SJSA1 (cell line): ENCODE measurements at regions not wholly inside any gene's neighbourhood (a gene's known extent, or its start where the extent isn't known, plus 50 kb on each side); places are given as distances from the start of the nearest gene placed in this dataset.

Experiments
- DNase-seq, 2 experiments: peaks; one replicate each; pipeline ENCODE4 v3.0.0-alpha.2; 2015 to 2020; ENCODE audit warnings: low spot score in 2 of 2, low read depth in 1 of 2
- H3K27ac ChIP-seq: fragments of 250-450 bp; sonication (Bioruptor Pico); 2 replicates; pipeline ENCODE4 v1.5.1; 2020; ENCODE audit warnings: mild to moderate bottlenecking, moderate library complexity
- H3K27me3 ChIP-seq: fragments of 250-450 bp; sonication (Bioruptor Pico); replicated peaks from 2 replicates; pipeline ENCODE4 v1.5.1; 2020; ENCODE audit warnings: mild to moderate bottlenecking, moderate library complexity
- H3K36me3 ChIP-seq: fragments of 250-450 bp; sonication (Bioruptor Pico); 2 replicates; pipeline ENCODE4 v1.5.1; 2020; ENCODE audit warnings: mild to moderate bottlenecking
- H3K4me1 ChIP-seq: fragments of 250-450 bp; sonication (Bioruptor Pico); replicated peaks from 2 replicates; pipeline ENCODE4 v1.6.1; 2021; ENCODE audit warnings: mild to moderate bottlenecking
- H3K4me3 ChIP-seq: fragments of 250-450 bp; sonication (Bioruptor Pico); 2 replicates; pipeline ENCODE4 v1.5.1; 2020; ENCODE audit warnings: mild to moderate bottlenecking
- H3K9me3 ChIP-seq: fragments of 250-450 bp; sonication (Bioruptor Pico); replicated peaks from 2 replicates; pipeline ENCODE4 v1.5.1; 2020; ENCODE audit warnings: mild to moderate bottlenecking

GRCh38 chr2:64841461-64841860 lies 147.7 kb upstream of the SLC1A4 start:
- no peak overlapping the region for H3K27ac ChIP-seq

GRCh38 chr2:64842030-64842429 lies 147.2 kb upstream of the SLC1A4 start:
- H3K27ac ChIP-seq = no peak overlapping the region
- no peaks in the 10 kb centered on the region for H3K36me3 ChIP-seq
- H3K4me3 ChIP-seq = no peak overlapping the region
- no peak for DNase-seq
- no peaks in the 10 kb centered on the region for H3K27me3 ChIP-seq
- peaks cover 36% of the 10 kb centered on the region for H3K4me1 ChIP-seq
- no peaks in the 10 kb centered on the region for H3K9me3 ChIP-seq

More at GRCh38 chr2:64841461-64841860, 147.7 kb upstream of the SLC1A4 start:
- DNase-seq = no peak
- Histone ChIP-seq H3K36me3 (no peaks in the 10 kb centered on the region), H3K27me3 (no peaks in the 10 kb centered on the region), H3K4me1 (peaks cover 41% of the 10 kb centered on the region), H3K9me3 (no peaks in the 10 kb centered on the region), H3K4me3 (no peak overlapping the region)

GRCh38 chr2:64844087-64844486 lies 145.1 kb upstream of the SLC1A4 start:
- Histone ChIP-seq H3K4me1 (peaks cover 16% of the 10 kb centered on the region), H3K36me3 (no peaks in the 10 kb centered on the region), H3K9me3 (no peaks in the 10 kb centered on the region), H3K4me3 (no peak overlapping the region), H3K27me3 (no peaks in the 10 kb centered on the region), H3K27ac (no peak overlapping the region)
- DNase-seq = no peak

DNA sequence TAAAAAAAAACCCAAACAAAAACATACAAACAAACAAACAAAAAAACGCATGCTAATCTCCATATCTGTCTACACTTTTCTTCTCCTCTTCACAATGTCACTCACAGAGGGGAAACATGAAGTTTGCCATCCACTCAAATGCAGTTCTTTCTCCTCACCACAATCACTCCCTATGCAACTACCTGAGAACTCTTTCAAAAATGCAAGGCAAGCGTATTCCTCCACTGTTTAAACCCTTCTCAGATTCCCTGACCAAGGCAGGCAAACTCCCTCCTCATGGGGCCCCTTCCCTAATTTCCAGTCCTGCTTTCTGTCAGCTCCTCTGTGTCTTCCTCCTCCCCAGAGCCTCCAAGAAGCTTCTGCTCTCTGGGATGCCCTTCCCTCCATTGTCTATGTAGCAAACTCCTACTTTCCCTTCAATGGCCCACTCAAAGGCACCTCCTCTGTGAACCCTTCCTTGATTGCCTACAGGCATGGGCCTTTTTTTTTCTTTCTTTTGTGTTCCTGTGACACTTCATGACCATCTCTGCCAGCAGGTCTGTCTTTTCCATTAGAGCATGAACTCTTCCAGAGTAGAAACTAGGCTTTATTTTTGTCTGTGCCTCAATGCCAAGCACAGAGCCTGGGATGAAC lies 143.8 kb upstream of the SLC1A4 start:
- no peak for DNase-seq
- H3K27me3 ChIP-seq = no peaks in the 10 kb centered on the region
- no peak overlapping the region for H3K4me3 ChIP-seq
- H3K9me3 ChIP-seq = no peaks in the 10 kb centered on the region
- H3K27ac ChIP-seq = no peak overlapping the region
- H3K36me3 ChIP-seq = no peaks in the 10 kb centered on the region
- peaks cover 3% of the 10 kb centered on the region for H3K4me1 ChIP-seq

DNA sequence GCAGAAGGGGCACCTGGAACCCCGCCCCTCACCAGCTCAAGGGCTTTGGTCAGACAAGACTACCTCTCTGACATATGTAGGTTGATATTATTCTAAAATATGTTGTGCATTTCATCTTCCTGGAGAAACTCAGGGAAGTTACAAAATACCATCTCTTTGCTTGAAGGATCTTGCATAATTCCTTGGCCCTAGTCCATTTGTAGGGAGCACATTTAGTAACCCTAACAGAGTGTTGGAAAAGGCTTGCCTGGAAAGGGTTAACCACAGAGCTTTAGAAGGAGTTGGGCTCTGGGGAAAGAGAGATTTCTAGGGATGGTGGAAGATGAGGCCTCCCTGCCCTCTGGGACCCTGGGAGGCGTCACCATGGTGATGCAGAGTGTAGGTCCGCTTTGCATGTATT lies 143.0 kb upstream of the SLC1A4 start:
- Histone ChIP-seq H3K9me3 (no peaks in the 10 kb centered on the region), H3K27me3 (no peaks in the 10 kb centered on the region), H3K27ac (no peak overlapping the region), H3K4me1 (no peaks in the 10 kb centered on the region), H3K4me3 (no peak overlapping the region), H3K36me3 (no peaks in the 10 kb centered on the region)
- no peak for DNase-seq

- Histone ChIP-seq H3K27me3 (no peaks in the 10 kb centered on the region), H3K4me1 (peaks cover 7% of the 10 kb centered on the region), H3K4me3 (no peak overlapping the region), H3K36me3 (no peaks in the 10 kb centered on the region), H3K9me3 (no peaks in the 10 kb centered on the region), H3K27ac (no peak overlapping the region)
- no peak for DNase-seq
Measured at GRCh38 chr2:64847930-64848329, 141.3 kb upstream of the SLC1A4 start.

DNA sequence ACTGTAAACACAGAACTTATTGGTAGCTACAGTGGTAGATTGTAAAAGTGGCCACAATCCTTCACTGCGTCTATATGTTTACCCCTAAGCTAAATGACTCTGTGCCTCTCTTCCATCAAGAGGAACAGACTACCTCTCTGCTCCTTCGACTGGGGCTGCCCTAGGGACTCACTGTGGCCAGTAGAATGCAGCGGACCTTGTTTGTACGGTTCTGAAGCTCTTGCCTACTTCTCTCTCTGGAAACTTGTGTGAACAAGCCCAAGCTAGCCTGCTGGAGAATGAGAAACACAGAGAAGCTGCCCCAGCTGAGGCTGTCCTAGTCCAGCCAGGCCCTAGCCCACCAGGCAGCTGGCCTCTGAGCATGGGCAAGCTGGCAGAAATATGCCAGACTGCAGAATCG lies 140.8 kb upstream of the SLC1A4 start:
- no peaks in the 10 kb centered on the region for H3K27me3 ChIP-seq
- peaks cover 10% of the 10 kb centered on the region for H3K4me1 ChIP-seq
- no peak for DNase-seq
- H3K9me3 ChIP-seq = no peaks in the 10 kb centered on the region
- no peaks in the 10 kb centered on the region for H3K36me3 ChIP-seq
- no peak overlapping the region for H3K4me3 ChIP-seq
- no peak overlapping the region for H3K27ac ChIP-seq

DNA sequence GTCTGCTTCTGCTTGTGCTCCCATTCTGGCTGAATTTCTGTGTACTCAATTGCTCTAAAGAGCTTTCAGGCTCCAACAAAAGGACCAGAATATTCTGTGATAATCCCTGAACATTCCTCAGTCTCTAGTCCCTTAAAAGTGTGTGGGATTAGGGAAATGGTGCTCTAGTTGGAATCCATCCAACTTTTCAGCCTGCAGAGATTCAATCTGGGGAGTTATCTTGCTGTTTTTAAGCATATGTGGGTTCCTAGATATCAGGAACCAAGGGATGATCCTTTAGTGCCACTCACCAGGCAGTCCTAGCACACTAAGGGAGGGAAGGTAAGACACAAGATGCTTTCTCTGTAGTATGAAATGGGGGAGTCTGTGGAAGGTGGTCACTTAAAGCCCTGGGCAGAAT lies 140.3 kb upstream of the SLC1A4 start:
- peaks cover 10% of the 10 kb centered on the region for H3K4me1 ChIP-seq

DNA sequence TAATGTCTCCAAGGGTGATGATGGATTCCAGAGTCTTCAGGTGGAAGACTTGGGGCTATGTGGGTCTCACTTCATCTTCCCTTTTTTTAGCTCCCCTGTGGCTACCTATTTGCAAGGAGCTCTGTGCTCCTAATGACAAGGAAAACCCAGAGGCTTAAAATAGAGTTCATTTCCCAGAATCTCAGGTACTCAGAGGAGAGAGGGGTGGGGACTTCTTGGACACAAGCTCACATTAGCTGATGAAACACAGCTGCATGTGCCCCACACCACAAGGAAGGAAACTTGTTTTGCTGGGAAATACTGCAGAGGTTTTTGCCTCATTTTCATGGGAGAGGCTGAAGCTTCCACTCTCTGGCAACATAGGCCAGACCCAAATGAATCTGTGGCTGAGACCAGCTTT lies 138.6 kb upstream of the SLC1A4 start:
- Histone ChIP-seq H3K27me3 (no peaks in the 10 kb centered on the region), H3K4me3 (no peak overlapping the region), H3K9me3 (no peaks in the 10 kb centered on the region), H3K27ac (no peak overlapping the region), H3K4me1 (peaks cover 10% of the 10 kb centered on the region), H3K36me3 (no peaks in the 10 kb centered on the region)
- no peak for DNase-seq

More for the DNA sequence above, 140.3 kb upstream of the SLC1A4 start:
- no peak for DNase-seq
- Histone ChIP-seq H3K27me3 (no peaks in the 10 kb centered on the region), H3K9me3 (no peaks in the 10 kb centered on the region), H3K27ac (no peak overlapping the region), H3K36me3 (no peaks in the 10 kb centered on the region), H3K4me3 (no peak overlapping the region)

DNA sequence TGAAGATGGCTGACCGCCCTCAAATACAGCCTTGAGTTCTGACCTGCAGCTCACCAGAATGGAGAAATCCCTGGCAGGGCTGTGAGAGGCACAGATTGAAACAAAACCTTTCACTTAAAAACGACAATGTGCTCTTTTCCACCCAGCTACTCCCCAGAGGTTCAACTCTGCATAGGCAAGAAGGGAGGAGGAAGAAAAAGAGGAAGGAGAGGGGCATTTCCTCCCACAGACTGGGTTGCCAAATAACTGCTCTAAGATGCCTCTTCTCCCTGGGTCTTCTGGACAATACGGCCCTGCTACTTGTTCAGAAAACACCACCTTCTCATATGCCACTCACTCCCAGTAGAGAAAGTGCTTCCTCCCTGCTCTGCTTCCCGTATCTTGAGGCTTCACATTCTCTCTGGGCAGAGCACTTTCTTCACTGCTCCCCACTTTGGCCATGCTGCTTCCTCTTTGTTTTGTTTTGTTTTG lies 136.4 kb upstream of the SLC1A4 start:
- Histone ChIP-seq H3K27ac (no peak overlapping the region), H3K4me3 (no peak overlapping the region), H3K4me1 (peaks cover 13% of the 10 kb centered on the region), H3K36me3 (no peaks in the 10 kb centered on the region), H3K9me3 (no peaks in the 10 kb centered on the region), H3K27me3 (no peaks in the 10 kb centered on the region)
- DNase-seq = no peak

DNA sequence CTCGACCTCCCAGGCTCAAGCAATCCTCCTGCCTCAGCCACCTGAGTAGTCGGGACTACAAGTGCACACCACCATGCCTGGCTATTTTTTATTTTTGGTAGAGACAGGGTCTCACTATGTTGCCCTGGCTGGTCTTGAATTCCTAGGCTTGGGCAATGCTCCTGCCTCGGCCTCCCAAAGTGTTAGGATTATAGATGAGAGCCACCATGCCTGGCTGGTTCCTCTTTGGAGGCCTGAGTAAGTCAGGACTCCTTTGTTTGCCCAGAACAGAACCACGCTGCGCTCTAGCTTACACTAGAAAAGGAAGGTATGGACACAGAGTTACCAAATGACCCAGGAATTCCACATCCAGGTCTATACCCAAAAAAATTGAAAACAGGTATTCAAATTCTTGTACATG lies 135.9 kb upstream of the SLC1A4 start:
- Histone ChIP-seq H3K4me1 (peaks cover 18% of the 10 kb centered on the region), H3K27ac (no peak overlapping the region), H3K27me3 (no peaks in the 10 kb centered on the region), H3K9me3 (no peaks in the 10 kb centered on the region), H3K4me3 (no peak overlapping the region), H3K36me3 (no peaks in the 10 kb centered on the region)
- no peak for DNase-seq

- H3K4me3 ChIP-seq = no peak overlapping the region
- H3K27ac ChIP-seq = no peak overlapping the region
- H3K4me1 ChIP-seq = peaks cover 24% of the 10 kb centered on the region
- H3K9me3 ChIP-seq = no peaks in the 10 kb centered on the region
- H3K27me3 ChIP-seq = no peaks in the 10 kb centered on the region
- H3K36me3 ChIP-seq = no peaks in the 10 kb centered on the region
- DNase-seq = no peak
Measured at GRCh38 chr2:64853894-64854293, 135.3 kb upstream of the SLC1A4 start.

GRCh38 chr2:64854773-64855237 lies 134.4 kb upstream of the SLC1A4 start:
- peaks cover 33% of the 10 kb centered on the region for H3K4me1 ChIP-seq
- no peak overlapping the region for H3K4me3 ChIP-seq
- H3K27ac ChIP-seq = no peak overlapping the region
- no peaks in the 10 kb centered on the region for H3K36me3 ChIP-seq
- DNase-seq = no peak
- no peaks in the 10 kb centered on the region for H3K9me3 ChIP-seq
- H3K27me3 ChIP-seq = no peaks in the 10 kb centered on the region

DNA sequence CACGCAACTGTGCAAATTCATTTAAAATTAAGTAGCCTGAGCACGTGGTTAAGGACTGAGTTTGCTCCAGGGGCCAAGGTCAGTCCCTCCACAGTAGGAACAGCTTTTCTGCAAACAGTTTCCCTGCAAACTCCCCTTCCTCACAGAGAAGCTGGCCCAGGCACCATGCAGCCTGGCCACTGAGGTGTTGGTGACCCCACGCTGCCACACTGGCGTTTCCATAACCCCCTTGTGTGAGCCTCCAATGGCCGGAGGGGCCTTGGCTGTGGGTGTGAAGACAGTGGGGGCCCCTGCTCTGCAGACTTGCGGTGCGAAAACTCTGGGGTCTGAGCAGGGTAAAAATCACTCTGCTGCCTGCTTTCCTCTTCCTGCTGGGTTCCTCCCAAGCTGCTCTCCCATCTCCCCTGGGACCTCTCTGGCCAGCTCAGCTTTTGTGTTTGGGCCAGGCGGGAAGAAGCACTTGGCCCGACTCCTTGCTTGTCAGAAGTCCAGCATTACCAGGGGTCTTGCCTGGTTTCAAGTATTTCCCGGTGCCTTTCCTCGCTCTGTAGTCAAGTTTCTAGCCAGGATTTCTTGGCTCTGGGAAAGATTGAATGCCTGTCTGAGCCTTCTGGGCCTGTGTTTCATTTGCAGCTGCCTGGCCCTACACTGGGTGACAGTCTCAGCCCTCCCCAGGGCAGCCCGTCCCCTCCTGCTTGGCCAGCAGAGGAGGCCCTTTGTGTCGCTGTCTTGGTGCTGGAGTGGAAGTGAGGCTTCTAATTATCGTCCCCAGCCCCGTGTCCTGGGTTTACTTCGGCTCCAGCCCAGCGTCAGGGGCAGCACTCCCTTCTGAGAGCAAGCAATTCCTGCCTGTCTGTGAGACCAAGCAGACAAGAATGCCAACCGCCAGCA lies 131.4 kb upstream of the SLC1A4 start:
- Histone ChIP-seq H3K36me3 (no peaks in the 10 kb centered on the region), H3K27me3 (no peaks in the 10 kb centered on the region), H3K27ac (no peak overlapping the region), H3K4me3 (no peak overlapping the region), H3K4me1 (peaks cover 34% of the 10 kb centered on the region), H3K9me3 (peaks cover 2% of the 10 kb centered on the region; the same call in 1 of the 2 replicates)
- no peak for DNase-seq
